SHP77 treated with DMSO at 0.1 percent for 48 hours (cell line): ENCODE measurements at regions not wholly inside any gene's neighbourhood (a gene's known extent, or its start where the extent isn't known, plus 50 kb on each side); places are given as distances from the start of the nearest gene placed in this dataset.

Experiments
- DNase-seq: peaks from one replicate; lab custom pipeline; 2025; lab: John Stamatoyannopoulos, UW

- no peak for DNase-seq
These were observed 228.6 kb upstream of the CDH5 start for GRCh38 chr16:66137853-66138252.

- no peak for DNase-seq
These were observed 229.7 kb upstream of the CDH5 start for GRCh38 chr16:66136841-66137240.

- no peak for DNase-seq
These were observed 230.7 kb upstream of the CDH5 start for GRCh38 chr16:66135838-66136237.

GRCh38 chr16:66135421-66135831 lies 231.1 kb upstream of the CDH5 start:
- DNase-seq = no peak

GRCh38 chr16:66134875-66135274 lies 231.6 kb upstream of the CDH5 start:
- DNase-seq = no peak

- no peak for DNase-seq
These were observed 232.7 kb upstream of the CDH5 start for GRCh38 chr16:66133643-66134338.

GRCh38 chr16:66131895-66132294 lies 234.6 kb upstream of the CDH5 start:
- DNase-seq = no peak

GRCh38 chr16:66131156-66131807 lies 235.2 kb upstream of the CDH5 start:
- DNase-seq = no peak

- no peak for DNase-seq
These were observed 236.1 kb upstream of the CDH5 start for GRCh38 chr16:66130296-66130905.

GRCh38 chr16:66129196-66129595 lies 237.3 kb upstream of the CDH5 start:
- no peak for DNase-seq

GRCh38 chr16:66128371-66128770 lies 238.1 kb upstream of the CDH5 start:
- no peak for DNase-seq

- no peak for DNase-seq
These were observed 238.8 kb upstream of the CDH5 start for GRCh38 chr16:66127459-66128370.

- no peak for DNase-seq
These were observed 245.0 kb upstream of the CDH5 start for GRCh38 chr16:66121466-66121865.

- DNase-seq = no peak
These were observed 245.8 kb upstream of the CDH5 start for GRCh38 chr16:66120656-66121055.

- DNase-seq = no peak
These were observed 250.1 kb upstream of the CDH5 start for GRCh38 chr16:66116163-66117002.

- DNase-seq = no peak
These were observed 251.1 kb upstream of the CDH5 start for GRCh38 chr16:66115373-66115772.

- DNase-seq = no peak
These were observed 253.3 kb upstream of the CDH5 start for GRCh38 chr16:66113223-66113622.

- DNase-seq = no peak
These were observed 256.8 kb upstream of the CDH5 start for GRCh38 chr16:66109677-66110076.

- no peak for DNase-seq
These were observed 258.8 kb upstream of the CDH5 start for GRCh38 chr16:66107661-66108060.

GRCh38 chr16:66103211-66103610 lies 263.3 kb upstream of the CDH5 start:
- no peak for DNase-seq

- DNase-seq = no peak
These were observed 267.2 kb upstream of the CDH5 start for GRCh38 chr16:66099306-66099705.
